WTC11 (cell line): ENCODE measurements at regions not wholly inside any gene's neighbourhood (a gene's known extent, or its start where the extent isn't known, plus 50 kb on each side); places are given as distances from the start of the nearest gene placed in this dataset.

Experiments used
- ATAC-seq: fragments of 200-7000 bp; cut with Tn5 transposase; 2 replicates; pipeline ENCODE4 v1.10.0; 2021; ENCODE audit warnings: mild to moderate bottlenecking, moderate library complexity
- CTCF ChIA-PET: fragments of 300-600 bp; sonication (Branson Sonifier 250); formaldehyde crosslinking; loops from one replicate; lab custom pipeline; 2021; ENCODE audit warnings: antibody characterized with exemption; lab: Charles Lee
- POLR2A ChIA-PET: fragments of 350-600 bp; sonication (Branson Sonifier 250); formaldehyde crosslinking; loops from one replicate; lab custom pipeline; 2021; ENCODE audit warnings: antibody characterized with exemption; lab: Charles Lee
- DNase-seq: peaks from one replicate; pipeline ENCODE4 v3.0.0; 2021; ENCODE audit warnings: low spot score
- H3K27ac Mint-ChIP-seq: 2 replicates; pipeline ENCODE4 v1.8.0; 2021; ENCODE audit warnings: mixed read lengths
- H3K27me3 Mint-ChIP-seq: 2 replicates; pipeline ENCODE4 v1.8.0; 2021; ENCODE audit warnings: low read depth, mild to moderate bottlenecking, moderate library complexity, mixed read lengths
- H3K36me3 Mint-ChIP-seq: 2 replicates; pipeline ENCODE4 v1.8.0; 2021; ENCODE audit warnings: mixed read lengths
- H3K4me1 Mint-ChIP-seq: 2 replicates; pipeline ENCODE4 v1.8.0; 2022; ENCODE audit warnings: mixed read lengths
- H3K4me3 Mint-ChIP-seq: 2 replicates; pipeline ENCODE4 v1.8.0; 2021; ENCODE audit warnings: mild to moderate bottlenecking, moderate library complexity, mixed read lengths
- H3K9me3 Mint-ChIP-seq: 2 replicates; pipeline ENCODE4 v1.8.0; 2021; ENCODE audit warnings: mixed read lengths
- CBFB ChIP-seq: sonication (generic); formaldehyde crosslinking; IDR thresholded peaks from 2 replicates; pipeline ENCODE4 v1.8.1; 2022; ENCODE audit warnings: mild to moderate bottlenecking, low read depth, missing genetic modification reagents
- ETV6 ChIP-seq: sonication (generic); formaldehyde crosslinking; IDR thresholded peaks from 2 replicates; pipeline ENCODE4 v1.8.1; 2022; ENCODE audit warnings: mild to moderate bottlenecking, missing genetic modification reagents
- FOXK1 ChIP-seq: sonication (generic); formaldehyde crosslinking; IDR thresholded peaks from 2 replicates; pipeline ENCODE4 v1.8.0; 2022; ENCODE audit warnings: mild to moderate bottlenecking, moderate library complexity, missing genetic modification reagents
- HMGA2 ChIP-seq: fragments of 250-450 bp; sonication (Bioruptor Pico); IDR thresholded peaks from 2 replicates; pipeline ENCODE4 v1.4.0; 2021; ENCODE audit warnings: mild to moderate bottlenecking, moderate library complexity
- JUN ChIP-seq: sonication (generic); formaldehyde crosslinking; IDR thresholded peaks from 2 replicates; pipeline ENCODE4 v1.8.0; 2023; ENCODE audit warnings: mild to moderate bottlenecking, missing genetic modification reagents
- NFATC4 ChIP-seq: fragments of 250-450 bp; sonication (Bioruptor Pico); IDR thresholded peaks from 2 replicates; pipeline ENCODE4 v1.9.0; 2021; ENCODE audit warnings: mild to moderate bottlenecking
- NR3C1 ChIP-seq: sonication (generic); formaldehyde crosslinking; conservative IDR thresholded peaks from 2 replicates; pipeline ENCODE4 v1.8.1; 2023; ENCODE audit warnings: low read depth, mild to moderate bottlenecking, missing genetic modification reagents
- RORB ChIP-seq: fragments of 250-450 bp; sonication (Bioruptor Pico); IDR thresholded peaks from 2 replicates; pipeline ENCODE4 v1.9.0; 2021; ENCODE audit warnings: mild to moderate bottlenecking
- ZNF138 ChIP-seq: sonication (generic); formaldehyde crosslinking; conservative IDR thresholded peaks from 2 replicates; pipeline ENCODE4 v1.8.1; 2022; ENCODE audit warnings: mild to moderate bottlenecking, moderate library complexity, missing genetic modification reagents
- ZNF317 ChIP-seq: sonication (generic); formaldehyde crosslinking; IDR thresholded peaks from 2 replicates; pipeline ENCODE4 v1.8.1; 2023; ENCODE audit warnings: low read depth, mild to moderate bottlenecking, moderate library complexity, missing genetic modification reagents, borderline replicate concordance
- TF ChIP-seq, protein P1 (sequence below): sonication (generic); formaldehyde crosslinking; IDR thresholded peaks from 2 replicates; pipeline ENCODE4 v1.8.1; 2023; ENCODE audit warnings: mild to moderate bottlenecking, missing genetic modification reagents
- TF ChIP-seq, protein P2 (sequence below): fragments of 250-450 bp; sonication (Bioruptor Pico); IDR thresholded peaks from 2 replicates; pipeline ENCODE4 v1.9.0; 2021; ENCODE audit warnings: mild to moderate bottlenecking
- TF ChIP-seq, protein P3 (sequence below): sonication (generic); formaldehyde crosslinking; IDR thresholded peaks from 2 replicates; pipeline ENCODE4 v1.8.1; 2023; ENCODE audit warnings: mild to moderate bottlenecking, moderate library complexity, missing genetic modification reagents
- TF ChIP-seq, protein P4 (sequence below): sonication (generic); formaldehyde crosslinking; IDR thresholded peaks from 2 replicates; pipeline ENCODE4 v1.8.1; 2022; ENCODE audit warnings: missing genetic modification reagents, borderline replicate concordance
- TF ChIP-seq, protein P5 (sequence below): sonication (generic); formaldehyde crosslinking; IDR thresholded peaks from 2 replicates; pipeline ENCODE4 v1.8.0; 2022; ENCODE audit warnings: mild to moderate bottlenecking, missing genetic modification reagents

DNA sequence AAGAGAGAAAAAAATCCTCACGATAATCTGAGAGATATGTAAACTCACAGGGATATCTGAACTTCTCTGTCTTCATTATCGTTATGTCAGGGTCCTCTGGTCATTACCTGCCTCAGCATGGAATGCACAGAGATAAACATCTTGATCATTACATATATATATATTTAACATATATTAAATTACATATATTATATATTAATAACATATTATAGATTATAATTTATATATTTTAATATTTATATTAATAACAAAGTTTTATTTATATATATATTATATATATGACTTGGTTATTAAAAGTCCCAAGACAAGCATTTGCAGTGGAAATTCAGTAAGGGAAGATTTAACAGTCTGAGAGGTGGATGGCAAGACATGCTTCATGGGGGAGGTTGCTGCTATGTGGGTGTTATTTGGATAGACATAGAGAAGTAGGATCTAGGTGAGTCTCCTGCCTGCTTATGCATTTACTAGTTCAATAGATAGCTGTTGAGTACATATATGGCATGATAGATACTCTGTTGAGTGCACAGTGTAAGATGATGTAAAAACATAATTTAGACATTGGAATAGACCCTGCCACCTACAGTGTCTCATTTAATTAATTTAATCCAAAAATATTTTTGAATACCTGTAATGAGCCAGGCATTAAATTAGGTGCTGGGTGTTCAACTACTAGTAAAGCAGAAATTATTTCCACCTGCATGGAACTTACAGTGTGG, 255.2 kb downstream of the RAD51AP2 start:
- H3K9me3 Mint-ChIP-seq, result no peaks in the 10 kb centered on the region
- peaks cover 11% of the 10 kb centered on the region for H3K4me1 Mint-ChIP-seq
- no peak for ATAC-seq
- DNase-seq, result no peak
- ChIA-PET POLR2A (no interaction called here), CTCF (no interaction called here)
- H3K27me3 Mint-ChIP-seq, result peaks cover 3% of the 10 kb centered on the region; the same call in 1 of the 2 replicates
- TF ChIP-seq HMGA2 (CRISPR knock-in tag) (peak; percentile 94), RORB (no peak), NR3C1 (CRISPR knock-in tag) (no peak)
- no peaks in the 10 kb centered on the region for H3K36me3 Mint-ChIP-seq
- H3K4me3 Mint-ChIP-seq, result no peak overlapping the region
- no peak overlapping the region for H3K27ac Mint-ChIP-seq

DNA sequence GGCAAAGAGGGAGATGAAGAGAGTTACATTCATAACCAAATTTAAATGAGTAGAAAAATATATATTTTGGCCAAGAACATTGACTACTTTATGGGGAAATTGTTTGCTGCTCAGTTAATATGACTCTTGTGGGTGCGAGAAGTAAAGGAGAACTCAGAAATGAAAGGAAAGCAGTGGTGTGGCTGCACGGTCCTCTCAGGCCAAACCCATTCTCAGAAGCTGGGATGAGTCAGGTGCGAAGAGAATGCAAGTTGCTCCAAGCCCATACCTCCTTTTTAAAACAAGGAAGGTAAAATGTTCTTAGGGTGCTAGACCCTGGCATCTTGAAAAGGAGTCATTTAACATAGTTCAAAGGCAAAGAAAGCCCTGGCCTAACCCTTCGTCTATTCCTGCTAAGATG, 258.6 kb downstream of the RAD51AP2 start:
- ATAC-seq (no peak), DNase-seq (no peak)
- Mint-ChIP-seq H3K9me3 (no peaks in the 10 kb centered on the region), H3K4me3 (no peak overlapping the region), H3K4me1 (peaks cover 11% of the 10 kb centered on the region), H3K27ac (no peak overlapping the region), H3K36me3 (no peaks in the 10 kb centered on the region), H3K27me3 (peaks cover 3% of the 10 kb centered on the region; the same call in 1 of the 2 replicates)
- POLR2A ChIA-PET, result no interaction called here
- TF ChIP-seq, protein P1, sequence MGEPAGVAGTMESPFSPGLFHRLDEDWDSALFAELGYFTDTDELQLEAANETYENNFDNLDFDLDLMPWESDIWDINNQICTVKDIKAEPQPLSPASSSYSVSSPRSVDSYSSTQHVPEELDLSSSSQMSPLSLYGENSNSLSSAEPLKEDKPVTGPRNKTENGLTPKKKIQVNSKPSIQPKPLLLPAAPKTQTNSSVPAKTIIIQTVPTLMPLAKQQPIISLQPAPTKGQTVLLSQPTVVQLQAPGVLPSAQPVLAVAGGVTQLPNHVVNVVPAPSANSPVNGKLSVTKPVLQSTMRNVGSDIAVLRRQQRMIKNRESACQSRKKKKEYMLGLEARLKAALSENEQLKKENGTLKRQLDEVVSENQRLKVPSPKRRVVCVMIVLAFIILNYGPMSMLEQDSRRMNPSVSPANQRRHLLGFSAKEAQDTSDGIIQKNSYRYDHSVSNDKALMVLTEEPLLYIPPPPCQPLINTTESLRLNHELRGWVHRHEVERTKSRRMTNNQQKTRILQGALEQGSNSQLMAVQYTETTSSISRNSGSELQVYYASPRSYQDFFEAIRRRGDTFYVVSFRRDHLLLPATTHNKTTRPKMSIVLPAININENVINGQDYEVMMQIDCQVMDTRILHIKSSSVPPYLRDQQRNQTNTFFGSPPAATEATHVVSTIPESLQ (CRISPR knock-in tag), result no peak
- TF ChIP-seq, protein P2, sequence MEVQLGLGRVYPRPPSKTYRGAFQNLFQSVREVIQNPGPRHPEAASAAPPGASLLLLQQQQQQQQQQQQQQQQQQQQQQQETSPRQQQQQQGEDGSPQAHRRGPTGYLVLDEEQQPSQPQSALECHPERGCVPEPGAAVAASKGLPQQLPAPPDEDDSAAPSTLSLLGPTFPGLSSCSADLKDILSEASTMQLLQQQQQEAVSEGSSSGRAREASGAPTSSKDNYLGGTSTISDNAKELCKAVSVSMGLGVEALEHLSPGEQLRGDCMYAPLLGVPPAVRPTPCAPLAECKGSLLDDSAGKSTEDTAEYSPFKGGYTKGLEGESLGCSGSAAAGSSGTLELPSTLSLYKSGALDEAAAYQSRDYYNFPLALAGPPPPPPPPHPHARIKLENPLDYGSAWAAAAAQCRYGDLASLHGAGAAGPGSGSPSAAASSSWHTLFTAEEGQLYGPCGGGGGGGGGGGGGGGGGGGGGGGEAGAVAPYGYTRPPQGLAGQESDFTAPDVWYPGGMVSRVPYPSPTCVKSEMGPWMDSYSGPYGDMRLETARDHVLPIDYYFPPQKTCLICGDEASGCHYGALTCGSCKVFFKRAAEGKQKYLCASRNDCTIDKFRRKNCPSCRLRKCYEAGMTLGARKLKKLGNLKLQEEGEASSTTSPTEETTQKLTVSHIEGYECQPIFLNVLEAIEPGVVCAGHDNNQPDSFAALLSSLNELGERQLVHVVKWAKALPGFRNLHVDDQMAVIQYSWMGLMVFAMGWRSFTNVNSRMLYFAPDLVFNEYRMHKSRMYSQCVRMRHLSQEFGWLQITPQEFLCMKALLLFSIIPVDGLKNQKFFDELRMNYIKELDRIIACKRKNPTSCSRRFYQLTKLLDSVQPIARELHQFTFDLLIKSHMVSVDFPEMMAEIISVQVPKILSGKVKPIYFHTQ (CRISPR knock-in tag), result no peak
- TF ChIP-seq ETV6 (CRISPR knock-in tag), result no peak
- no peak for TF ChIP-seq ZNF317 (CRISPR knock-in tag)
- TF ChIP-seq CBFB (CRISPR knock-in tag), result no peak
- CTCF ChIA-PET, result no interaction called here

DNA sequence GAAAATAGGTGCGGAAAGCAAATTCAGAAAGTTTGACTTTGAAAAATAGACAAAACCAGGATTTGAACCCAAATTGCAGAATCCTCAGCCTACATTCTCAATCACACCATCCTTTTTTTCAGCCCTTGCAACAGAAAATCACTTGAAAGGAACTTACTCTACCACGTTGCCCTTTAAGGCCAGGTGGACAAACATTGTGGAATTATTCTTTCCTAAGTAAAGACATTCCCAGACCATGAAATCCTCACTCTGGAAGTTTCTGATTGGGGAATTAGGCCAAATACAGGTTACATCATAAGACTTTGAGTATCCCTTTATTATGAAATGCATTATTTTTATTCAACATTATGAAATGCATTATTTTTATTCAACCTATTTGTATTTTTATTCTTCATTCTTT, 259.4 kb downstream of the RAD51AP2 start:
- TF ChIP-seq, protein P3, sequence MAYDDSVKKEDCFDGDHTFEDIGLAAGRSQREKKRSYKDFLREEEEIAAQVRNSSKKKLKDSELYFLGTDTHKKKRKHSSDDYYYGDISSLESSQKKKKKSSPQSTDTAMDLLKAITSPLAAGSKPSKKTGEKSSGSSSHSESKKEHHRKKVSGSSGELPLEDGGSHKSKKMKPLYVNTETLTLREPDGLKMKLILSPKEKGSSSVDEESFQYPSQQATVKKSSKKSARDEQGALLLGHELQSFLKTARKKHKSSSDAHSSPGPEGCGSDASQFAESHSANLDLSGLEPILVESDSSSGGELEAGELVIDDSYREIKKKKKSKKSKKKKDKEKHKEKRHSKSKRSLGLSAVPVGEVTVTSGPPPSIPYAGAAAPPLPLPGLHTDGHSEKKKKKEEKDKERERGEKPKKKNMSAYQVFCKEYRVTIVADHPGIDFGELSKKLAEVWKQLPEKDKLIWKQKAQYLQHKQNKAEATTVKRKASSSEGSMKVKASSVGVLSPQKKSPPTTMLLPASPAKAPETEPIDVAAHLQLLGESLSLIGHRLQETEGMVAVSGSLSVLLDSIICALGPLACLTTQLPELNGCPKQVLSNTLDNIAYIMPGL (CRISPR knock-in tag), result no peak
- TF ChIP-seq RORB (no peak), NFATC4 (CRISPR knock-in tag) (no peak), NR3C1 (CRISPR knock-in tag) (no peak), FOXK1 (no peak), ZNF138 (CRISPR knock-in tag) (no peak), JUN (no peak)
- TF ChIP-seq, protein P4, sequence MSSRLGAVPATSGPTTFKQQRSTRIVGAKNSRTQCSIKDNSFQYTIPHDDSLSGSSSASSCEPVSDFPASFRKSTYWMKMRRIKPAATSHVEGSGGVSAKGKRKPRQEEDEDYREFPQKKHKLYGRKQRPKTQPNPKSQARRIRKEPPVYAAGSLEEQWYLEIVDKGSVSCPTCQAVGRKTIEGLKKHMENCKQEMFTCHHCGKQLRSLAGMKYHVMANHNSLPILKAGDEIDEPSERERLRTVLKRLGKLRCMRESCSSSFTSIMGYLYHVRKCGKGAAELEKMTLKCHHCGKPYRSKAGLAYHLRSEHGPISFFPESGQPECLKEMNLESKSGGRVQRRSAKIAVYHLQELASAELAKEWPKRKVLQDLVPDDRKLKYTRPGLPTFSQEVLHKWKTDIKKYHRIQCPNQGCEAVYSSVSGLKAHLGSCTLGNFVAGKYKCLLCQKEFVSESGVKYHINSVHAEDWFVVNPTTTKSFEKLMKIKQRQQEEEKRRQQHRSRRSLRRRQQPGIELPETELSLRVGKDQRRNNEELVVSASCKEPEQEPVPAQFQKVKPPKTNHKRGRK, result no peak
- TF ChIP-seq, protein P5, sequence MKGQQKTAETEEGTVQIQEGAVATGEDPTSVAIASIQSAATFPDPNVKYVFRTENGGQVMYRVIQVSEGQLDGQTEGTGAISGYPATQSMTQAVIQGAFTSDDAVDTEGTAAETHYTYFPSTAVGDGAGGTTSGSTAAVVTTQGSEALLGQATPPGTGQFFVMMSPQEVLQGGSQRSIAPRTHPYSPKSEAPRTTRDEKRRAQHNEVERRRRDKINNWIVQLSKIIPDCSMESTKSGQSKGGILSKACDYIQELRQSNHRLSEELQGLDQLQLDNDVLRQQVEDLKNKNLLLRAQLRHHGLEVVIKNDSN (CRISPR knock-in tag), result no peak
- TF ChIP-seq, all 79 proteins: peak for 0
- DNase-seq (no peak), ATAC-seq (no peak)
- peaks cover 3% of the 10 kb centered on the region; the same call in 1 of the 2 replicates for H3K27me3 Mint-ChIP-seq
- peaks cover 11% of the 10 kb centered on the region for H3K4me1 Mint-ChIP-seq
- ChIA-PET POLR2A (interaction anchor here (0.6 kb wide), 1 partner anchor 400 kb away, joined by 4 read pairs; no protein-coding TSS in a partner anchor), CTCF (no interaction called here)
- H3K27ac Mint-ChIP-seq, result no peak overlapping the region
- H3K4me3 Mint-ChIP-seq, result no peak overlapping the region
- H3K36me3 Mint-ChIP-seq, result no peaks in the 10 kb centered on the region
- no peaks in the 10 kb centered on the region for H3K9me3 Mint-ChIP-seq
